ENCODE measurements at regions not wholly inside any gene's neighbourhood (a gene's known extent, or its start where the extent isn't known, plus 50 kb on each side); places are given as distances from the start of the nearest gene placed in this dataset.

DNA sequence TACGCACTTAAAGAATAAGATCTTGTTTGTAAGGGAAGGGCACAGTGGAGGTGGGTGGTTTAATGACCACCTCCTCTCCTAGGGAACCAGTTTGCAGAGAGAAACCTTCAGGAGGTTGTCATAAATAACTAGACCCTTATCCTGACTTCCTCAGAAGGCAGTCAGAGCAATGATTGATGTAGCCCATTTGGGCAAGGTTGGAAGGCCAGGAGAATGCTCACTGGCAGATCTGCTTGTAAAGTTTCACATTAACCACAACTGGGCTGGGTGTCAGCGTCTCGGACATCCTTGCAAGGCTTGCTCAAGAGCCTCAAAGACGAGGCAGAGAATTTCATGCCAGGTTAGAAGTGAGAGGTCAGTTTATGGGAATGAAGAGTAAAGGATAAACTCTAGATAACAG lies 87.6 kb upstream of the TRABD2B start:
- dilution Hi-C loops (cut with MboI; ENCODE audit: extremely low pct_ligation_motif_present, low sequenced_read_pairs): no loop called here
- no TSS peak for BruUV-seq (replicated peaks)
- no peak overlapping the region for H3K4me3 ChIP-seq (replicated peaks in 1 of 3; ENCODE audit: insufficient read depth in 1 of 3, low read depth in 1 of 3, low read length in 3 of 3)

More for the DNA sequence above, 87.6 kb upstream of the TRABD2B start:
- Histone ChIP-seq H3K9me3 (replicated peaks; ENCODE audit: control insufficient read depth, insufficient read depth, low read length) (no peaks in the 10 kb centered on the region), H4K20me1 (replicated peaks; ENCODE audit: control insufficient read depth, extremely low read depth, insufficient read depth, low read length) (no peaks in the 10 kb centered on the region), H3K36me3 (ENCODE audit: control insufficient read depth in 2 of 2, extremely low read depth in 1 of 2, insufficient read depth in 2 of 2, low read length in 2 of 2) (no peaks in the 10 kb centered on the region), H3K9me1 (replicated peaks; ENCODE audit: control insufficient read depth, extremely low read depth, insufficient read depth, low read length) (no peaks in the 10 kb centered on the region), H3K27me3 (ENCODE audit: control insufficient read depth in 2 of 2, insufficient read depth in 2 of 2, low read length in 2 of 2) (peaks cover 0 to 3% of the 10 kb centered on the region in 2 experiments), H3K4me2 (ENCODE audit: insufficient read depth, low read length) (no peak overlapping the region), H2AFZ (ENCODE audit: low read depth, low read length) (no peak overlapping the region), H3K27ac (ENCODE audit: insufficient read depth, low read depth, low read length) (no peak overlapping the region), H3K4me1 (ENCODE audit: control insufficient read depth, extremely low read depth, insufficient read depth, low read length) (peaks cover 5% of the 10 kb centered on the region), H3K9ac (replicated peaks; ENCODE audit: extremely low read depth, insufficient read depth, low read length) (no peak overlapping the region), H3K79me2 (ENCODE audit: control insufficient read depth, insufficient read depth, low read length) (no peaks in the 10 kb centered on the region)
- DNase-seq (ENCODE audit: low read depth, low spot score) (no peak), FAIRE-seq (no peak)
- intact Hi-C loops (cut with micrococcal nuclease): no loop called here
- TF ChIP-seq EZH2 (IDR thresholded peaks at IDR 0.05; ENCODE audit: borderline replicate concordance, low read depth, low read length, severe bottlenecking): no peak
- no peak for TF ChIP-seq GATA2 (IDR thresholded peaks at IDR 0.05; ENCODE audit: insufficient read depth, insufficient read length, low read depth, low read length)
- TF ChIP-seq, protein P1, sequence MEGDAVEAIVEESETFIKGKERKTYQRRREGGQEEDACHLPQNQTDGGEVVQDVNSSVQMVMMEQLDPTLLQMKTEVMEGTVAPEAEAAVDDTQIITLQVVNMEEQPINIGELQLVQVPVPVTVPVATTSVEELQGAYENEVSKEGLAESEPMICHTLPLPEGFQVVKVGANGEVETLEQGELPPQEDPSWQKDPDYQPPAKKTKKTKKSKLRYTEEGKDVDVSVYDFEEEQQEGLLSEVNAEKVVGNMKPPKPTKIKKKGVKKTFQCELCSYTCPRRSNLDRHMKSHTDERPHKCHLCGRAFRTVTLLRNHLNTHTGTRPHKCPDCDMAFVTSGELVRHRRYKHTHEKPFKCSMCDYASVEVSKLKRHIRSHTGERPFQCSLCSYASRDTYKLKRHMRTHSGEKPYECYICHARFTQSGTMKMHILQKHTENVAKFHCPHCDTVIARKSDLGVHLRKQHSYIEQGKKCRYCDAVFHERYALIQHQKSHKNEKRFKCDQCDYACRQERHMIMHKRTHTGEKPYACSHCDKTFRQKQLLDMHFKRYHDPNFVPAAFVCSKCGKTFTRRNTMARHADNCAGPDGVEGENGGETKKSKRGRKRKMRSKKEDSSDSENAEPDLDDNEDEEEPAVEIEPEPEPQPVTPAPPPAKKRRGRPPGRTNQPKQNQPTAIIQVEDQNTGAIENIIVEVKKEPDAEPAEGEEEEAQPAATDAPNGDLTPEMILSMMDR (IDR thresholded peaks at IDR 0.05; ENCODE audit: extremely low read depth in 1 of 2, insufficient read depth in 1 of 2, low read depth in 1 of 2, low read length in 2 of 2): no peak
- TF ChIP-seq FOS (IDR thresholded peaks at IDR 0.05; ENCODE audit: borderline replicate concordance, insufficient read depth, low read length): no peak
- TF ChIP-seq MYC (IDR thresholded peaks at IDR 0.05; ENCODE audit: low read depth, low read length): no peak
- TF ChIP-seq POLR2A (IDR thresholded peaks at IDR 0.05; ENCODE audit: low read depth, low read length): no peak
- TF ChIP-seq, protein P2, sequence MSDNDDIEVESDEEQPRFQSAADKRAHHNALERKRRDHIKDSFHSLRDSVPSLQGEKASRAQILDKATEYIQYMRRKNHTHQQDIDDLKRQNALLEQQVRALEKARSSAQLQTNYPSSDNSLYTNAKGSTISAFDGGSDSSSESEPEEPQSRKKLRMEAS (IDR thresholded peaks at IDR 0.05; ENCODE audit: insufficient read depth, insufficient read length): no peak
- TF ChIP-seq POLR2AphosphoS5 (IDR thresholded peaks at IDR 0.05; ENCODE audit: insufficient read depth, low read depth, low read length): no peak
- TF ChIP-seq JUN (IDR thresholded peaks at IDR 0.05; ENCODE audit: borderline replicate concordance, insufficient read depth, insufficient read length, low read depth): no peak
- ChIA-PET CTCF (interaction anchor here (1.2 kb wide), 1 partner anchor 22 kb away, joined by 3 read pairs; no protein-coding TSS in a partner anchor), POLR2A (no interaction called here)

Data from endothelial cell of umbilical vein (primary cell).